Caco-2 (cell line): ENCODE measurements at regions not wholly inside any gene's neighbourhood (a gene's known extent, or its start where the extent isn't known, plus 50 kb on each side); places are given as distances from the start of the nearest gene placed in this dataset.
A peak's percentile ranks its signal among the peaks of the same experiment; 100 is the strongest.

Experiments
- BruUV-seq: library from RNA; stranded (reverse); fragments of 400-500 nt; replicated peaks from 2 replicates; lab custom pipeline; 2021; lab: Mats Ljungman, UMichigan
- CTCF ChIA-PET: fragments of 300-600 bp; sonication (Branson Sonifier 250); formaldehyde crosslinking; loops from one replicate; lab custom pipeline; 2022; ENCODE audit warnings: antibody characterized with exemption; lab: Charles Lee
- POLR2A ChIA-PET: fragments of 300-600 bp; sonication (Branson Sonifier 250); formaldehyde crosslinking; loops from one replicate; lab custom pipeline; 2022; ENCODE audit warnings: antibody characterized with exemption; lab: Charles Lee
- DNase-seq, 2 experiments: peaks; one replicate each; pipeline versions ENCODE4 v3.0.0 to v3.0.0-alpha.2; 2020 to 2022
- H3K27me3 ChIP-seq: replicated peaks from 2 replicates; pipeline ENCODE4 v1.6.0; 2011; ENCODE audit warnings: low read length; ENCODE audit not compliant: control insufficient read depth, insufficient read depth
- H3K36me3 ChIP-seq: 2 replicates; pipeline ENCODE4 v1.5.1; 2011; ENCODE audit warnings: low read length; ENCODE audit not compliant: control insufficient read depth, insufficient read depth
- H3K4me1 ChIP-seq: fragments of 250-450 bp; sonication (Bioruptor Pico); 2 replicates; pipeline ENCODE4 v1.5.1; 2020; ENCODE audit warnings: mild to moderate bottlenecking
- H3K4me3 ChIP-seq: 2 replicates; pipeline ENCODE4 v1.5.1; 2011; ENCODE audit warnings: low read depth, mild to moderate bottlenecking, control low read depth, low read length
- H3K9me3 ChIP-seq: fragments of 250-450 bp; sonication (Bioruptor Pico); 2 replicates; pipeline ENCODE4 v1.5.1; 2020; ENCODE audit warnings: mild to moderate bottlenecking, moderate library complexity
- H3K27ac Mint-ChIP-seq: one replicate; pipeline ENCODE4 v1.8.0; 2022; ENCODE audit warnings: mixed read lengths; ENCODE audit not compliant: unreplicated experiment
- H3K27me3 Mint-ChIP-seq: one replicate; pipeline ENCODE4 v1.8.0; 2022; ENCODE audit warnings: mixed read lengths; ENCODE audit not compliant: insufficient read depth, unreplicated experiment
- H3K36me3 Mint-ChIP-seq: one replicate; pipeline ENCODE4 v1.8.0; 2022; ENCODE audit warnings: mild to moderate bottlenecking, mixed read lengths; ENCODE audit not compliant: insufficient read depth, unreplicated experiment
- H3K4me1 Mint-ChIP-seq: one replicate; pipeline ENCODE4 v1.8.0; 2022; ENCODE audit warnings: low read depth, mixed read lengths; ENCODE audit not compliant: unreplicated experiment
- H3K4me3 Mint-ChIP-seq: one replicate; pipeline ENCODE4 v1.8.0; 2022; ENCODE audit warnings: mild to moderate bottlenecking, moderate library complexity, mixed read lengths; ENCODE audit not compliant: unreplicated experiment
- H3K9me3 Mint-ChIP-seq: one replicate; pipeline ENCODE4 v1.8.0; 2022; ENCODE audit warnings: mixed read lengths; ENCODE audit not compliant: unreplicated experiment
- CTCF ChIP-seq, 2 experiments: fragments of 200-600 bp in 1 of 2; IDR thresholded peaks; 1 replicate in 1 of 2; 2 replicates in 1 of 2; pipeline versions ENCODE4 v1.5.1 to v1.8.0; 2011 to 2022; ENCODE audit warnings: antibody characterized with exemption in 1 of 2, control low read depth in 1 of 2, inconsistent platforms in 1 of 2, low read depth in 1 of 2, low read length in 1 of 2, mild to moderate bottlenecking in 1 of 2, moderate library complexity in 1 of 2; ENCODE audit not compliant: insufficient read depth in 1 of 2, severe bottlenecking in 1 of 2, unreplicated experiment in 1 of 2
- intact Hi-C: fragments of 100-400 bp; cut with micrococcal nuclease; formaldehyde crosslinking; loops from one replicate; pipeline ENCODE4 v1.10.0; 2022; ENCODE audit not compliant: unreplicated experiment

GRCh38 chr2:53021828-53022227 lies 745.8 kb upstream of the CHAC2 start:
- H3K9me3 ChIP-seq = no peaks in the 10 kb centered on the region
- Mint-ChIP-seq H3K36me3 (no peaks in the 10 kb centered on the region), H3K27me3 (no peaks in the 10 kb centered on the region), H3K4me1 (no peaks in the 10 kb centered on the region), H3K4me3 (no peak overlapping the region), H3K27ac (no peak overlapping the region), H3K9me3 (peaks cover 17% of the 10 kb centered on the region)
- intact Hi-C loops = no loop called here
- no TSS peak for BruUV-seq
- no peaks in the 10 kb centered on the region for H3K27me3 ChIP-seq
- no peak for TF ChIP-seq CTCF (IDR thresholded peaks at IDR 0.05; ENCODE audit: insufficient read depth in 1 of 2, low read depth in 1 of 2, low read length in 1 of 2, severe bottlenecking in 1 of 2, unreplicated experiment in 1 of 2)
- H3K4me1 ChIP-seq = no peaks in the 10 kb centered on the region
- DNase-seq = no peak
- ChIA-PET POLR2A (no interaction called here), CTCF (no interaction called here)
- no peaks in the 10 kb centered on the region for H3K36me3 ChIP-seq
- H3K4me3 ChIP-seq = no peak overlapping the region

GRCh38 chr2:53021292-53021691 lies 746.3 kb upstream of the CHAC2 start:
- Mint-ChIP-seq H3K36me3 (no peaks in the 10 kb centered on the region), H3K9me3 (peaks cover 13% of the 10 kb centered on the region), H3K4me3 (no peak overlapping the region), H3K27me3 (no peaks in the 10 kb centered on the region), H3K4me1 (no peaks in the 10 kb centered on the region), H3K27ac (no peak overlapping the region)
- ChIA-PET POLR2A (no interaction called here), CTCF (no interaction called here)
- intact Hi-C loops = no loop called here
- Histone ChIP-seq H3K27me3 (no peaks in the 10 kb centered on the region), H3K36me3 (no peaks in the 10 kb centered on the region), H3K4me3 (no peak overlapping the region), H3K4me1 (no peaks in the 10 kb centered on the region), H3K9me3 (no peaks in the 10 kb centered on the region)
- DNase-seq = no peak
- BruUV-seq = no TSS peak
- no peak for TF ChIP-seq CTCF (IDR thresholded peaks at IDR 0.05; ENCODE audit: insufficient read depth in 1 of 2, low read depth in 1 of 2, low read length in 1 of 2, severe bottlenecking in 1 of 2, unreplicated experiment in 1 of 2)

- Histone ChIP-seq H3K4me1 (no peaks in the 10 kb centered on the region), H3K27me3 (no peaks in the 10 kb centered on the region), H3K4me3 (no peak overlapping the region), H3K9me3 (no peaks in the 10 kb centered on the region), H3K36me3 (no peaks in the 10 kb centered on the region)
- no peaks in the 10 kb centered on the region for H3K36me3 Mint-ChIP-seq
- no peak overlapping the region for H3K4me3 Mint-ChIP-seq
- CTCF ChIA-PET = interaction anchor here (0.6 to 1.5 kb wide), 4 partner anchors 15 to 249 kb away, joined by 3 to 6 read pairs (median 3); no protein-coding TSS in a partner anchor
- H3K4me1 Mint-ChIP-seq = no peaks in the 10 kb centered on the region
- peaks cover 12% of the 10 kb centered on the region for H3K9me3 Mint-ChIP-seq
- intact Hi-C loops = loop anchor here (1.0 to 5.0 kb wide), 2 partner anchors 183 to 248 kb away; no protein-coding TSS in a partner anchor
- TF ChIP-seq CTCF (IDR thresholded peaks at IDR 0.05; ENCODE audit: insufficient read depth in 1 of 2, low read depth in 1 of 2, low read length in 1 of 2, severe bottlenecking in 1 of 2, unreplicated experiment in 1 of 2) = peak; percentile 13 to 25
- no peak for DNase-seq
- no peaks in the 10 kb centered on the region for H3K27me3 Mint-ChIP-seq
- POLR2A ChIA-PET = no interaction called here
- no peak overlapping the region for H3K27ac Mint-ChIP-seq
- BruUV-seq = no TSS peak
Measured at GRCh38 chr2:53018825-53019425, 748.7 kb upstream of the CHAC2 start.
